ENCODE measurements at regions not wholly inside any gene's neighbourhood (a gene's known extent, or its start where the extent isn't known, plus 50 kb on each side); places are given as distances from the start of the nearest gene placed in this dataset.
A peak's percentile ranks its signal among the peaks of the same experiment; 100 is the strongest.

GRCh38 chr3:34323517-34323916, 525.1 kb downstream of the PDCD6IP start:
- DNase-seq: no peak

- DNase-seq: no peak
Measured at GRCh38 chr3:34346656-34347055, 548.2 kb downstream of the PDCD6IP start.

- DNase-seq: no peak
Measured at GRCh38 chr3:34351882-34352777, 553.7 kb downstream of the PDCD6IP start.

- no peak for DNase-seq
Measured at GRCh38 chr3:34352778-34353331, 554.4 kb downstream of the PDCD6IP start.

GRCh38 chr3:34357461-34357860, 559.0 kb downstream of the PDCD6IP start:
- peak; percentile 32 for DNase-seq

- no peak for DNase-seq
Measured at GRCh38 chr3:34359064-34359463, 560.6 kb downstream of the PDCD6IP start.

- no peak for DNase-seq
Measured at GRCh38 chr3:34360713-34361112, 562.3 kb downstream of the PDCD6IP start.

GRCh38 chr3:34361921-34362320, 563.5 kb downstream of the PDCD6IP start:
- no peak for DNase-seq

GRCh38 chr3:34362910-34363309, 564.5 kb downstream of the PDCD6IP start:
- no peak for DNase-seq

- no peak for DNase-seq
Measured at GRCh38 chr3:34363881-34364280, 565.5 kb downstream of the PDCD6IP start.

- no peak for DNase-seq
Measured at GRCh38 chr3:34364335-34364734, 565.9 kb downstream of the PDCD6IP start.

GRCh38 chr3:34365231-34365630, 566.8 kb downstream of the PDCD6IP start:
- no peak for DNase-seq

- no peak for DNase-seq
Measured at GRCh38 chr3:34365771-34366170, 567.3 kb downstream of the PDCD6IP start.

GRCh38 chr3:34367521-34367920, 569.1 kb downstream of the PDCD6IP start:
- DNase-seq: no peak

GRCh38 chr3:34374521-34374920, 576.1 kb downstream of the PDCD6IP start:
- DNase-seq: no peak

- DNase-seq: no peak
Measured at GRCh38 chr3:34376691-34377090, 578.3 kb downstream of the PDCD6IP start.

- no peak for DNase-seq
Measured at GRCh38 chr3:34377961-34378360, 579.5 kb downstream of the PDCD6IP start.

- DNase-seq: peak; percentile 22
Measured at GRCh38 chr3:34381243-34381642, 582.8 kb downstream of the PDCD6IP start.

GRCh38 chr3:34382859-34383258, 584.4 kb downstream of the PDCD6IP start:
- peak; percentile 54 for DNase-seq

GRCh38 chr3:34386309-34386708, 587.9 kb downstream of the PDCD6IP start:
- no peak for DNase-seq

- no peak for DNase-seq
Measured at GRCh38 chr3:34387826-34388564, 589.6 kb downstream of the PDCD6IP start.

GRCh38 chr3:34388830-34389229, 590.4 kb downstream of the PDCD6IP start:
- DNase-seq: no peak

GRCh38 chr3:34394978-34395748, 596.7 kb downstream of the PDCD6IP start:
- DNase-seq: no peak
